Liver (tissue), 8 donors: ENCODE measurements at regions not wholly inside any gene's neighbourhood (a gene's known extent, or its start where the extent isn't known, plus 50 kb on each side); places are given as distances from the start of the nearest gene placed in this dataset.

Experiments used
- DNase-seq: peaks from one replicate; pipeline ENCODE4 v3.0.0-alpha.2; 2017; ENCODE audit warnings: low spot score
- H3K27ac ChIP-seq, 2 donors: one replicate each; pipeline ENCODE4 v1.7.0; 2013; ENCODE audit warnings: inconsistent platforms in 2 of 2, low read length in 2 of 2, control low read depth in 1 of 2, low read depth in 1 of 2, mild to moderate bottlenecking in 1 of 2
- H3K27me3 ChIP-seq, 4 donors: one replicate each; pipeline versions ENCODE4 v1.6.1 to v1.7.0; 2013; ENCODE audit warnings: low read length in 3 of 4, inconsistent platforms in 1 of 4, mild to moderate bottlenecking in 1 of 4, moderate library complexity in 1 of 4; ENCODE audit not compliant: control insufficient read depth in 4 of 4, insufficient read depth in 4 of 4
- H3K36me3 ChIP-seq, 4 donors: one replicate each; pipeline versions ENCODE4 v1.6.1 to v1.7.0; 2013; ENCODE audit warnings: low read length in 3 of 4, mild to moderate bottlenecking in 3 of 4, low read depth in 1 of 4, moderate library complexity in 1 of 4; ENCODE audit not compliant: control insufficient read depth in 4 of 4, insufficient read depth in 3 of 4
- H3K4me1 ChIP-seq, 4 donors: one replicate each; pipeline versions ENCODE4 v1.6.1 to v1.7.0; 2013; ENCODE audit warnings: low read length in 3 of 4, mild to moderate bottlenecking in 3 of 4, moderate library complexity in 1 of 4; ENCODE audit not compliant: control insufficient read depth in 4 of 4, insufficient read depth in 4 of 4
- H3K4me3 ChIP-seq, 3 donors: one replicate each; pipeline versions ENCODE4 v1.6.1 to v1.7.0; 2013; ENCODE audit warnings: low read length in 3 of 3, control low read depth in 1 of 3, low read depth in 1 of 3, mild to moderate bottlenecking in 1 of 3
- H3K9ac ChIP-seq, 2 donors: one replicate each; pipeline ENCODE4 v1.7.0; 2013; ENCODE audit warnings: low read length in 2 of 2, mild to moderate bottlenecking in 2 of 2, moderate library complexity in 2 of 2, control low read depth in 1 of 2, low read depth in 1 of 2
- H3K9me3 ChIP-seq, 4 donors: one replicate each; pipeline versions ENCODE4 v1.6.1 to v1.7.0; 2013; ENCODE audit warnings: low read length in 3 of 4; ENCODE audit not compliant: control insufficient read depth in 4 of 4
- CTCF ChIP-seq: fragments of 150-350 bp; IDR thresholded peaks from 2 replicates; pipeline ENCODE4 v1.5.1; 2017; ENCODE audit warnings: improper control_type of control experiment, low read depth, low read length; ENCODE audit not compliant: missing input control
- EGR1 ChIP-seq, 2 donors: IDR thresholded peaks; 2 replicates each; pipeline ENCODE4 v1.6.1; 2016 to 2018; ENCODE audit warnings: antibody characterized with exemption in 2 of 2, low read depth in 2 of 2
- FOXA1 ChIP-seq: IDR thresholded peaks from 2 replicates; pipeline ENCODE4 v1.6.1; 2016; ENCODE audit warnings: antibody characterized with exemption
- FOXA2 ChIP-seq: IDR thresholded peaks from 2 replicates; pipeline ENCODE4 v1.6.1; 2016; ENCODE audit warnings: antibody characterized with exemption
- GABPA ChIP-seq, 2 donors: IDR thresholded peaks in 1 of 2; conservative IDR thresholded peaks in 1 of 2; 2 replicates each; pipeline ENCODE4 v1.6.1; 2016; ENCODE audit warnings: antibody characterized with exemption in 2 of 2, mild to moderate bottlenecking in 1 of 2, moderate library complexity in 1 of 2
- HNF4A ChIP-seq, 2 donors: conservative IDR thresholded peaks; 2 replicates each; pipeline ENCODE4 v1.6.1; 2016; ENCODE audit warnings: antibody characterized with exemption in 2 of 2, mild to moderate bottlenecking in 2 of 2
- HNF4G ChIP-seq: IDR thresholded peaks from 2 replicates; pipeline ENCODE4 v1.6.1; 2016; ENCODE audit warnings: antibody characterized with exemption
- JUND ChIP-seq, 2 donors: IDR thresholded peaks; 2 replicates each; pipeline ENCODE4 v1.6.1; 2016; ENCODE audit warnings: antibody characterized with exemption in 2 of 2
- MAX ChIP-seq: IDR thresholded peaks from 2 replicates; pipeline ENCODE4 v1.6.1; 2016; ENCODE audit warnings: antibody characterized with exemption
- NR2F2 ChIP-seq: IDR thresholded peaks from 2 replicates; pipeline ENCODE4 v1.6.1; 2016; ENCODE audit warnings: antibody characterized with exemption
- RAD21 ChIP-seq, 2 donors: IDR thresholded peaks; 2 replicates each; pipeline ENCODE4 v1.6.1; 2016; ENCODE audit warnings: antibody characterized with exemption in 2 of 2, mild to moderate bottlenecking in 2 of 2
- REST ChIP-seq: IDR thresholded peaks from 2 replicates; pipeline ENCODE4 v1.6.1; 2016; ENCODE audit warnings: antibody characterized with exemption, mild to moderate bottlenecking
- RXRA ChIP-seq, 2 donors: IDR thresholded peaks; 2 replicates each; pipeline ENCODE4 v1.6.1; 2017 to 2018; ENCODE audit warnings: antibody characterized with exemption in 2 of 2, mild to moderate bottlenecking in 1 of 2
- SP1 ChIP-seq: IDR thresholded peaks from 2 replicates; pipeline ENCODE4 v1.6.1; 2018; ENCODE audit warnings: antibody characterized with exemption, mild to moderate bottlenecking
- TAF1 ChIP-seq: conservative IDR thresholded peaks from 2 replicates; pipeline ENCODE4 v1.6.1; 2016; ENCODE audit warnings: antibody characterized with exemption, mild to moderate bottlenecking
- YY1 ChIP-seq: IDR thresholded peaks from 2 replicates; pipeline ENCODE4 v1.6.1; 2016; ENCODE audit warnings: antibody characterized with exemption, mild to moderate bottlenecking
- ZBTB33 ChIP-seq: IDR thresholded peaks from 2 replicates; pipeline ENCODE4 v1.6.1; 2016; ENCODE audit warnings: antibody characterized with exemption
- WGBS: extraction: QIAGEN DNeasy Blood & Tissue Kit; methylation state at CpG from one replicate; pipeline ENCODE4 v1.1.7; 2013; 5-methylcytosine and 5-hydroxymethylcytosine counted together
- donor health status: healthy.
- donor health status: healthy.
- donor health status: healthy.
- donor health status: healthy.
- donor health status: healthy.

GRCh38 chr22:19614536-19614863, 90.3 kb upstream of the CLDN5 start:
- 80% methylated on average over 2 of the region's 2 CpGs for WGBS

GRCh38 chr22:19615001-19615461, 90.8 kb upstream of the CLDN5 start:
- no peak for DNase-seq
- peak; percentile 48 for TF ChIP-seq FOXA2
- no peak for TF ChIP-seq REST
- TF ChIP-seq TAF1, result no peak
- no peak for TF ChIP-seq NR2F2
- TF ChIP-seq RAD21 (IDR thresholded peaks at IDR 0.05), result no peak
- H3K9me3 ChIP-seq, result no peaks in the 10 kb centered on the region
- no peak overlapping the region for H3K4me3 ChIP-seq
- 53% methylated on average over 13 of the region's 13 CpGs for WGBS
- H3K36me3 ChIP-seq, result no peaks in the 10 kb centered on the region
- H3K4me1 ChIP-seq, result no peaks in the 10 kb centered on the region
- peak overlapping the region in 1 of 2 donors; percentile 63 for H3K27ac ChIP-seq
- H3K27me3 ChIP-seq, result no peaks in the 10 kb centered on the region
- peak overlapping the region in 1 of 2 donors; percentile 6 for H3K9ac ChIP-seq

More at GRCh38 chr22:19614536-19614863, 90.3 kb upstream of the CLDN5 start:
- no peaks in the 10 kb centered on the region for H3K27me3 ChIP-seq
- DNase-seq, result no peak
- H3K27ac ChIP-seq, result no peak overlapping the region
- TF ChIP-seq RAD21 (IDR thresholded peaks at IDR 0.05) (no peak), HNF4A (conservative IDR thresholded peaks at IDR 0.05) (no peak), RXRA (IDR thresholded peaks at IDR 0.05) (no peak), EGR1 (IDR thresholded peaks at IDR 0.05; ENCODE audit: low read depth in 2 of 2) (no peak), GABPA (IDR thresholded peaks at IDR 0.05 in 1 of 2, conservative IDR thresholded peaks at IDR 0.05 in 1 of 2) (no peak), JUND (IDR thresholded peaks at IDR 0.05) (no peak), NR2F2 (no peak), FOXA1 (no peak), SP1 (no peak)
- H3K9ac ChIP-seq, result no peak overlapping the region
- H3K9me3 ChIP-seq, result no peaks in the 10 kb centered on the region
- H3K36me3 ChIP-seq, result no peaks in the 10 kb centered on the region
- H3K4me3 ChIP-seq, result no peak overlapping the region
- no peaks in the 10 kb centered on the region for H3K4me1 ChIP-seq

- WGBS, result 91% methylated on average over 9 of the region's 9 CpGs
- Histone ChIP-seq H3K9me3 (no peaks in the 10 kb centered on the region), H3K27ac (no peak overlapping the region), H3K4me3 (no peak overlapping the region), H3K4me1 (no peaks in the 10 kb centered on the region), H3K9ac (no peak overlapping the region), H3K27me3 (no peaks in the 10 kb centered on the region), H3K36me3 (no peaks in the 10 kb centered on the region)
- no peak for DNase-seq
- TF ChIP-seq NR2F2, result no peak
- no peak for TF ChIP-seq HNF4A (conservative IDR thresholded peaks at IDR 0.05)
- no peak for TF ChIP-seq YY1
- no peak for TF ChIP-seq CTCF
- TF ChIP-seq GABPA (IDR thresholded peaks at IDR 0.05 in 1 of 2, conservative IDR thresholded peaks at IDR 0.05 in 1 of 2), result no peak
- TF ChIP-seq FOXA2, result no peak
- no peak for TF ChIP-seq ZBTB33
- TF ChIP-seq REST, result no peak
- no peak for TF ChIP-seq MAX
- TF ChIP-seq RAD21 (IDR thresholded peaks at IDR 0.05), result no peak
- no peak for TF ChIP-seq HNF4G
These were observed 91.8 kb upstream of the CLDN5 start for GRCh38 chr22:19615867-19616581.
